ENCODE measurements at regions not wholly inside any gene's neighbourhood (a gene's known extent, or its start where the extent isn't known, plus 50 kb on each side); places are given as distances from the start of the nearest gene placed in this dataset.

DNA sequence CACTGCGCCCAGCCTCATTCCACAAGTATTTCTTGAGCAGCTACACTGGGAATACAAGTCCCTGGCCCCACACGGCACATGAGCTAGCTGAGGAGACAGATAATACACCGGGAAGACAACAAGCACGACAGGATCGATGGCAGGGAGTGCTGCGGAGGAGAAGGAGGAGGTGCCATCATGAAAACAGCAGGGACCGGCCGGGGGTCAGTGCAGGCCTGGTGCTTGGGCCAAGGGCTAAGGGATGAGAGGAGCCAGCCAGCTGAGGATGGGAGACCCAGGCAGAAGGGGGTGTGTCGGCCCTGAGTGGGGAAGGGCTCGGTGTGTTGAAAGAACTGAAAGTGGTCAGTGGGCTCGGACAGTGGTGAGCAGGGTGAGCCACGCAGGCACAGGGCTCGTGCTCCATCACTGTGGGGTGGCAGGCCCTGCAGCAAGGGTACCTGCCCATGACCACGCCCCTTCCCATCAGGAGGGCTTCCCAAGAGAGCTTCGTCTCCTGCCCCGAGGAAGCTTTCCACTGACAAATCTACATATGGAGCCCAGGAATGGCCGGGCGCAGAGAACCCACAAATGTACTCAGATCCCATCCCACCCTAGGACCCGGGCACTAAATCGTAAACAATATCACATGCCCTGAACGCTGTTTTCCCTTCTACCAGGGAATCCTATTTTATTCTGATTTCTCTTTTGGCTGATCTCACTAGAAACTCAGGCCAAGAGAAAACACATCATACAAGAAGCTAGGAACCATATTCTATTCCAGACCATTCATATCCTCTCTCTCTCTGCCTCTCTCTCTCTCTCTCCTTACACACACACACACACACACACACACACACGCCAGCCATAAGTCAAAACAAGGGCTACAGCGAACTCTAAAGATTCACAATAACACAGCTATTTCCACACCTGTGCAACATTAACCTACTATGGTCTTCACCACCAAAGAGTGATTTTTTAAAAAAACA lies 50.7 kb upstream of the TNRC6C start:
- TF ChIP-seq, protein P1, sequence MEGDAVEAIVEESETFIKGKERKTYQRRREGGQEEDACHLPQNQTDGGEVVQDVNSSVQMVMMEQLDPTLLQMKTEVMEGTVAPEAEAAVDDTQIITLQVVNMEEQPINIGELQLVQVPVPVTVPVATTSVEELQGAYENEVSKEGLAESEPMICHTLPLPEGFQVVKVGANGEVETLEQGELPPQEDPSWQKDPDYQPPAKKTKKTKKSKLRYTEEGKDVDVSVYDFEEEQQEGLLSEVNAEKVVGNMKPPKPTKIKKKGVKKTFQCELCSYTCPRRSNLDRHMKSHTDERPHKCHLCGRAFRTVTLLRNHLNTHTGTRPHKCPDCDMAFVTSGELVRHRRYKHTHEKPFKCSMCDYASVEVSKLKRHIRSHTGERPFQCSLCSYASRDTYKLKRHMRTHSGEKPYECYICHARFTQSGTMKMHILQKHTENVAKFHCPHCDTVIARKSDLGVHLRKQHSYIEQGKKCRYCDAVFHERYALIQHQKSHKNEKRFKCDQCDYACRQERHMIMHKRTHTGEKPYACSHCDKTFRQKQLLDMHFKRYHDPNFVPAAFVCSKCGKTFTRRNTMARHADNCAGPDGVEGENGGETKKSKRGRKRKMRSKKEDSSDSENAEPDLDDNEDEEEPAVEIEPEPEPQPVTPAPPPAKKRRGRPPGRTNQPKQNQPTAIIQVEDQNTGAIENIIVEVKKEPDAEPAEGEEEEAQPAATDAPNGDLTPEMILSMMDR (IDR thresholded peaks at IDR 0.05; ENCODE audit: insufficient read depth, low read length, poor library complexity, severe bottlenecking), result no peak
- Histone ChIP-seq H3K4me3 (ENCODE audit: low read depth, low read length) (no peak overlapping the region), H3K27me3 (ENCODE audit: control insufficient read depth, insufficient read depth, low read length) (peaks cover 15% of the 10 kb centered on the region), H3K36me3 (ENCODE audit: control insufficient read depth, insufficient read depth, low read length) (no peaks in the 10 kb centered on the region)
- DNase-seq (ENCODE audit: low read depth), result no peak

DNA sequence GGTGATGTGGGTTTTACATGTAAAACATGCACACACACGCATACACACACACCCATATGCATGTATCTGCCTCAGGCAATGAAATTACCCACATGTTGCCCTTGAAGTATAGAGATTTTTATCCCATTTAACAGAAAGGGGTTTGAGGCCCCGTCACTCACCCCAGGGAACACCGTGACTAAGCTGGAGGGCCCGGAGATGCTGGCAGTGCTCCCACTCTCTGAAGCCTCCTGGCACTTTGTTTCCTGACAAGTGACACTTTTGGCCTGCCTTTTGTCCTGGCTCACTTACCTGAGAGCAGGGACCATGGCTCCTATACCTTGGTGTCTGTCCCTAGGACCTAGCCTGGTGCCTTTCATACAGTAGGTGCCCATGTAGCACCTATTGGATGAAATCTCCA lies 50.0 kb upstream of the TNRC6C start:
- peaks cover 15% of the 10 kb centered on the region for H3K27me3 ChIP-seq (ENCODE audit: control insufficient read depth, insufficient read depth, low read length)
- no peak overlapping the region for H3K4me3 ChIP-seq (ENCODE audit: low read depth, low read length)
- TF ChIP-seq, protein P1 (IDR thresholded peaks at IDR 0.05; ENCODE audit: insufficient read depth, low read length, poor library complexity, severe bottlenecking), result no peak
- DNase-seq (ENCODE audit: low read depth), result no peak
- no peaks in the 10 kb centered on the region for H3K36me3 ChIP-seq (ENCODE audit: control insufficient read depth, insufficient read depth, low read length)
